Ishikawa (cell line): ENCODE measurements at regions not wholly inside any gene's neighbourhood (a gene's known extent, or its start where the extent isn't known, plus 50 kb on each side); places are given as distances from the start of the nearest gene placed in this dataset.

Experiments
- CEBPB ChIP-seq: IDR thresholded peaks from 2 replicates; pipeline ENCODE4 v1.6.1; 2012
- CREB1 ChIP-seq: IDR thresholded peaks from 2 replicates; pipeline ENCODE4 v1.6.1; 2012; ENCODE audit warnings: low read depth
- EGR1 ChIP-seq: IDR thresholded peaks from 2 replicates; pipeline ENCODE4 v1.6.1; 2012
- EP300 ChIP-seq: IDR thresholded peaks from 2 replicates; pipeline ENCODE4 v1.6.1; 2012; ENCODE audit warnings: borderline replicate concordance
- FOXM1 ChIP-seq: IDR thresholded peaks from 2 replicates; pipeline ENCODE4 v1.6.1; 2012; ENCODE audit warnings: low read depth, borderline replicate concordance
- MAX ChIP-seq: IDR thresholded peaks from 2 replicates; pipeline ENCODE4 v1.6.1; 2012
- NFIC ChIP-seq: IDR thresholded peaks from 2 replicates; pipeline ENCODE4 v1.6.1; 2012
- RAD21 ChIP-seq: IDR thresholded peaks from 2 replicates; pipeline ENCODE4 v1.6.1; 2012; ENCODE audit warnings: low read depth
- REST ChIP-seq: IDR thresholded peaks from 2 replicates; pipeline ENCODE4 v1.6.1; 2012; ENCODE audit warnings: low read depth, mild to moderate bottlenecking
- TAF1 ChIP-seq: IDR thresholded peaks from 2 replicates; pipeline ENCODE4 v1.6.1; 2012; ENCODE audit warnings: low read depth, mild to moderate bottlenecking
- TCF12 ChIP-seq: IDR thresholded peaks from 2 replicates; pipeline ENCODE4 v1.6.1; 2012; ENCODE audit warnings: low read depth
- TEAD4 ChIP-seq: IDR thresholded peaks from 2 replicates; pipeline ENCODE4 v1.6.1; 2012
- USF1 ChIP-seq: IDR thresholded peaks from 2 replicates; pipeline ENCODE4 v1.6.1; 2012
- YY1 ChIP-seq: IDR thresholded peaks from 2 replicates; pipeline ENCODE4 v1.6.1; 2012; ENCODE audit warnings: low read depth
- ZBTB7A ChIP-seq: IDR thresholded peaks from 2 replicates; pipeline ENCODE4 v1.6.1; 2012; ENCODE audit warnings: low read depth

GRCh38 chr7:22655781-22656180 is 71.2 kb upstream of the IL6 start:
- no peak for TF ChIP-seq TCF12
- TF ChIP-seq USF1: peak; percentile 44; the same call in 1 of the 2 replicates

- TF ChIP-seq TCF12 (no peak), ZBTB7A (no peak), NFIC (no peak), YY1 (no peak), TAF1 (no peak), EP300 (no peak), FOXM1 (no peak), REST (no peak), USF1 (no peak), CEBPB (no peak), MAX (no peak), CREB1 (no peak)
These were observed 72.2 kb upstream of the IL6 start for GRCh38 chr7:22654831-22655230.

- TF ChIP-seq TAF1 (no peak), ZBTB7A (no peak), REST (no peak), EGR1 (no peak), EP300 (no peak), NFIC (no peak), CEBPB (no peak), TEAD4 (no peak), TCF12 (no peak), FOXM1 (no peak), RAD21 (no peak), MAX (no peak)
These were observed 73.0 kb upstream of the IL6 start for GRCh38 chr7:22653951-22654350.

- TF ChIP-seq ZBTB7A: no peak
- TF ChIP-seq RAD21: no peak
- no peak for TF ChIP-seq REST
- TF ChIP-seq USF1: no peak
These were observed 75.3 kb upstream of the IL6 start for GRCh38 chr7:22651534-22652243.

GRCh38 chr7:22651036-22651435 is 76.0 kb upstream of the IL6 start:
- no peak for TF ChIP-seq TAF1
